Smooth muscle cell (in vitro differentiated cells): ENCODE measurements at regions not wholly inside any gene's neighbourhood (a gene's known extent, or its start where the extent isn't known, plus 50 kb on each side); places are given as distances from the start of the nearest gene placed in this dataset.

Experiments
- DNase-seq: peaks from one replicate; lab custom pipeline; 2025; ENCODE audit not compliant: unreplicated experiment; lab: John Stamatoyannopoulos, UW
- H2AFZ ChIP-seq: fragments of 200-600 bp; sonication (generic); 2 replicates; pipeline ENCODE4 v1.6.0; 2016; ENCODE audit warnings: antibody characterized with exemption, low read depth, mild to moderate bottlenecking
- H3F3A ChIP-seq: fragments of 200-600 bp; sonication (generic); 2 replicates; pipeline ENCODE4 v1.6.0; 2017; ENCODE audit warnings: antibody characterized with exemption, low read depth
- H3K27ac ChIP-seq: fragments of 200-600 bp; sonication (generic); 2 replicates; pipeline ENCODE4 v1.5.1; 2016; ENCODE audit warnings: low read depth, mild to moderate bottlenecking
- H3K27me3 ChIP-seq: fragments of 200-600 bp; sonication (generic); 2 replicates; pipeline ENCODE4 v1.6.1; 2016; ENCODE audit warnings: low read depth, mild to moderate bottlenecking
- H3K36me3 ChIP-seq: fragments of 200-600 bp; sonication (generic); 2 replicates; pipeline ENCODE4 v1.5.1; 2016; ENCODE audit warnings: low read depth
- H3K4me1 ChIP-seq: fragments of 200-600 bp; sonication (generic); 2 replicates; pipeline ENCODE4 v1.5.1; 2016; ENCODE audit warnings: low read depth
- H3K4me2 ChIP-seq: fragments of 200-600 bp; sonication (generic); 2 replicates; pipeline ENCODE4 v1.6.0; 2016; ENCODE audit warnings: mild to moderate bottlenecking
- H3K4me3 ChIP-seq: fragments of 200-600 bp; sonication (generic); 2 replicates; pipeline ENCODE4 v1.5.1; 2016; ENCODE audit warnings: mild to moderate bottlenecking
- H3K79me2 ChIP-seq: fragments of 200-600 bp; sonication (generic); 2 replicates; pipeline ENCODE4 v1.6.0; 2016; ENCODE audit warnings: low read depth, mild to moderate bottlenecking
- H3K9ac ChIP-seq: fragments of 200-600 bp; sonication (generic); 2 replicates; pipeline ENCODE4 v1.6.0; 2016; ENCODE audit warnings: low read depth
- H3K9me3 ChIP-seq: fragments of 200-600 bp; sonication (generic); replicated peaks from 2 replicates; pipeline ENCODE4 v1.5.1; 2016; ENCODE audit warnings: low read depth
- H4K20me1 ChIP-seq: fragments of 200-600 bp; sonication (generic); 2 replicates; pipeline ENCODE4 v1.6.0; 2016; ENCODE audit warnings: low read depth
- WGBS: methylation state at CpG from one replicate; pipeline ENCODE4 v1.1.7; 2016; ENCODE audit warnings: low lambda C conversion rate; 5-methylcytosine and 5-hydroxymethylcytosine counted together
- TF ChIP-seq, protein P1 (sequence below): fragments of 200-600 bp; sonication (generic); IDR thresholded peaks from 2 replicates; pipeline ENCODE4 v1.5.1; 2017; ENCODE audit warnings: borderline replicate concordance, mild to moderate bottlenecking, antibody characterized with exemption; ENCODE audit not compliant: insufficient read depth, poor library complexity, severe bottlenecking

GRCh38 chr14:90458536-90458935 lies 61.7 kb downstream of the CALM1 start:
- H3K4me3 ChIP-seq, result no peak overlapping the region
- no peaks in the 10 kb centered on the region for H3F3A ChIP-seq
- no peaks in the 10 kb centered on the region for H3K9me3 ChIP-seq
- H4K20me1 ChIP-seq, result no peaks in the 10 kb centered on the region
- TF ChIP-seq, protein P1, sequence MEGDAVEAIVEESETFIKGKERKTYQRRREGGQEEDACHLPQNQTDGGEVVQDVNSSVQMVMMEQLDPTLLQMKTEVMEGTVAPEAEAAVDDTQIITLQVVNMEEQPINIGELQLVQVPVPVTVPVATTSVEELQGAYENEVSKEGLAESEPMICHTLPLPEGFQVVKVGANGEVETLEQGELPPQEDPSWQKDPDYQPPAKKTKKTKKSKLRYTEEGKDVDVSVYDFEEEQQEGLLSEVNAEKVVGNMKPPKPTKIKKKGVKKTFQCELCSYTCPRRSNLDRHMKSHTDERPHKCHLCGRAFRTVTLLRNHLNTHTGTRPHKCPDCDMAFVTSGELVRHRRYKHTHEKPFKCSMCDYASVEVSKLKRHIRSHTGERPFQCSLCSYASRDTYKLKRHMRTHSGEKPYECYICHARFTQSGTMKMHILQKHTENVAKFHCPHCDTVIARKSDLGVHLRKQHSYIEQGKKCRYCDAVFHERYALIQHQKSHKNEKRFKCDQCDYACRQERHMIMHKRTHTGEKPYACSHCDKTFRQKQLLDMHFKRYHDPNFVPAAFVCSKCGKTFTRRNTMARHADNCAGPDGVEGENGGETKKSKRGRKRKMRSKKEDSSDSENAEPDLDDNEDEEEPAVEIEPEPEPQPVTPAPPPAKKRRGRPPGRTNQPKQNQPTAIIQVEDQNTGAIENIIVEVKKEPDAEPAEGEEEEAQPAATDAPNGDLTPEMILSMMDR, result no peak
- no peak overlapping the region for H2AFZ ChIP-seq
- no peak overlapping the region for H3K4me2 ChIP-seq
- H3K4me1 ChIP-seq, result peaks cover 12% of the 10 kb centered on the region
- no peak overlapping the region for H3K9ac ChIP-seq
- no peak for DNase-seq
- H3K36me3 ChIP-seq, result no peaks in the 10 kb centered on the region
- no peaks in the 10 kb centered on the region for H3K79me2 ChIP-seq
- WGBS, result 79% methylated on average over 1 of the region's 1 CpG
- H3K27ac ChIP-seq, result no peak overlapping the region
- no peaks in the 10 kb centered on the region for H3K27me3 ChIP-seq

DNA sequence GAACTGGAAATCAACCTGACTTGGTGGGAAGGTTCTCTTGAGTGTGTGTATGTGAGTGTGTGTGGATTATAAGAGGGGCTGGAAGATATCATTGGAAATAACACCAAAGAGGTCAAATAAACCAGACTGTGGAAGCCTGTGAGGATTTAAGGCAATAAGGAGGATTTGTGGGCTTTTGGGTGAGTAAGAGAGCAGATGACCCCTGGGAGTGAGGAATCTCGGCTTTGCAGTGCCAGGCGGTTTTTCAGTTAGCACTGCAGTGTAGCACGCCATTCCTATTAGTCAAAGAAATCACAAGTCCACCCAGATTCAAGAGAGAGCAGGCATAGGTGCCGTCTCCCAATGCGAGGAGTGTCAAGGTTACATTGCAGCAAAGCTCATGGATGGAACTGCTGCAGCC lies 63.3 kb downstream of the CALM1 start:
- H3K79me2 ChIP-seq, result no peaks in the 10 kb centered on the region
- WGBS, result 59% methylated on average over 5 of the region's 5 CpGs
- H3K4me2 ChIP-seq, result peak overlapping the region; percentile 16
- no peaks in the 10 kb centered on the region for H3K36me3 ChIP-seq
- no peak overlapping the region for H2AFZ ChIP-seq
- H3F3A ChIP-seq, result no peaks in the 10 kb centered on the region
- TF ChIP-seq, protein P1, result no peak
- H3K9ac ChIP-seq, result no peak overlapping the region
- no peaks in the 10 kb centered on the region for H4K20me1 ChIP-seq
- H3K27me3 ChIP-seq, result no peaks in the 10 kb centered on the region
- H3K4me1 ChIP-seq, result peaks cover 1% of the 10 kb centered on the region
- no peak overlapping the region for H3K4me3 ChIP-seq
- DNase-seq, result no peak
- no peaks in the 10 kb centered on the region for H3K9me3 ChIP-seq
- peak overlapping the region; percentile 53 for H3K27ac ChIP-seq

DNA sequence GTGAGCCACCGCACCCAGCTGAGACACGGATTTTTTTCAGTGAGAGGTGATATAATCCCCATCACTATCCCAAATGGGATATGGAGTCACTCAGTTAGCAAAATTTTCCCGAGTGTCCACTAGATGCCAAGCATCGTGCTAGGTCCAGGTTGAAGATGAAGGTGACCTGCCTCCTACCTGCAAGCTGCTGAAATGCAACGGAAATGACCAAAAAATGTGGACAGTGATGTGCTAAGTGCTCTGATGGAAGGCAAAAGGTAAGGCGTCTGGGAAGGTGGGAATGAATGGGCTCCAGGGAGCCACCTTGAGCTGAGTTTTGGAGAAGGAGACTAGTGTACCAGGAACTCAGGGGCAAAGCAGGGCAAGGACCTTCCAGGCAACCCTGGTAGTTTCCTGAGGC lies 64.6 kb downstream of the CALM1 start:
- Histone ChIP-seq H3F3A (no peaks in the 10 kb centered on the region), H3K4me2 (no peak overlapping the region), H3K79me2 (no peaks in the 10 kb centered on the region), H2AFZ (no peak overlapping the region), H3K27ac (no peak overlapping the region), H3K9ac (no peak overlapping the region), H3K4me3 (no peak overlapping the region), H3K9me3 (no peaks in the 10 kb centered on the region), H3K27me3 (no peaks in the 10 kb centered on the region), H4K20me1 (no peaks in the 10 kb centered on the region), H3K4me1 (no peaks in the 10 kb centered on the region), H3K36me3 (no peaks in the 10 kb centered on the region)
- TF ChIP-seq, protein P1, result no peak
- WGBS, result 85% methylated on average over 6 of the region's 6 CpGs
- DNase-seq, result no peak

DNA sequence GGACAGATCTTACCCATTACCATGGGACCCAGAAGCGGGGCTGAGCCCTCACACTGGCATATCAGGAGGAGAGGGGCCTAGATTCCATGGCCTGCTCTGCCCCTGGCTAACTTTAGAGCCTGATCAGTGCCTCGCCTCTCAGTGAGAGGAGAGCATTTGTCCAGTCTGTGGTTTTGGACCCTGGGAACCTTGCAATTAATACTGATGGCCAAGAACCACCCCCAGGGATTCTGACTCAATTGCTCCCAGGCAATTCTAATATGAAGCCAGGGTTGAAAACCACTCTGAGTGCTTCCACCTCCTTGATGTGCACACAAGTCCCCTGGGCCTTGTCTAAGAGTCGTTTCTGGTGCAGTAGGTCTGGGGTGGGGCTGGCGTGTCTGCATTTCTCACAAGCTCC lies 67.7 kb downstream of the CALM1 start:
- no peak for DNase-seq
- H3K4me1 ChIP-seq, result no peaks in the 10 kb centered on the region
- H3K4me3 ChIP-seq, result no peak overlapping the region
- no peak overlapping the region for H3K9ac ChIP-seq
- H3F3A ChIP-seq, result no peaks in the 10 kb centered on the region
- TF ChIP-seq, protein P1, result no peak
- H3K79me2 ChIP-seq, result no peaks in the 10 kb centered on the region
- no peaks in the 10 kb centered on the region for H3K9me3 ChIP-seq
- H4K20me1 ChIP-seq, result no peaks in the 10 kb centered on the region
- H3K27me3 ChIP-seq, result no peaks in the 10 kb centered on the region
- H3K27ac ChIP-seq, result no peak overlapping the region
- H3K36me3 ChIP-seq, result no peaks in the 10 kb centered on the region
- H3K4me2 ChIP-seq, result no peak overlapping the region
- H2AFZ ChIP-seq, result no peak overlapping the region
- WGBS, result 86% methylated on average over 4 of the region's 4 CpGs
